ENCODE measurements at regions not wholly inside any gene's neighbourhood (a gene's known extent, or its start where the extent isn't known, plus 50 kb on each side); places are given as distances from the start of the nearest gene placed in this dataset.
A peak's percentile ranks its signal among the peaks of the same experiment; 100 is the strongest.

DNA sequence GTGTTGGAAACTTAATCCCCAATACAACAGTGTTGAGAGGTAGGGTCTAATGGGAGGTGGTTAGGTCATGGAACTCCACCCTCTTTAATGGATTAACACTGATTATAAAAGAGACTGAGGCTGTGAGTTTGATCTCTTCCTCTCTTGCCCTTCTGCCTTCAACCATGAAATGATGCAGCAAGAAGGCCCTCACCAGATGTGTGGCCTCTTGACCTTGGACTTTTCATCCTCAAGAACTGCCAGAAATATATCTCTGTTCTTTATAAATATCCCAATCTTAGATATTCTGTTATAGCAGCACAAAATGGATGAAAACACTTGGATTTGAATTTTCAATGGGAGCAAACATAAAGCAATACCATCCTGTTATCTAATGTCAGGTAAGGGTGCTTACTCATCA is 67.6 kb downstream of the NMUR2 start:
- no peak for DNase-seq (ENCODE audit: low read depth, low spot score)

DNA sequence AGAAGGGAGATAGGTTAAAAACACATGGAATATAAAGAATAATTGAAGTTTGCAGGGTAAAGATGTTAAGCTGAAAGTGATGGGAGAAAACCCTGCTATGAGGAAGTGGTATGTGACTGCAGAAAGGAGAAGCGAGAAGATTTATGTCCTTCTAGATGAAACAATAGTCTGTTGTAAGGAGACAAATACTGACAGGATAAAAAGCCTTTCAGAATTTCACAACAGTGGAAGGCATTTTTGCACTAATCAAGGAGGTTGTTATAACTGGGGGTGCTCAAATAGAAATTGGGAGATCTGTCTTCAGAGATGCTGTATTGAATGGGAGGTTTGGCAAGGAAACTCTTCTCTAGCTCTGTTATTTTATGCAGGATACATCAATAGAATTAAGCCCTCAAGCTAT is 69.6 kb downstream of the NMUR2 start:
- no peak for DNase-seq (ENCODE audit: low read depth, low spot score)

DNA sequence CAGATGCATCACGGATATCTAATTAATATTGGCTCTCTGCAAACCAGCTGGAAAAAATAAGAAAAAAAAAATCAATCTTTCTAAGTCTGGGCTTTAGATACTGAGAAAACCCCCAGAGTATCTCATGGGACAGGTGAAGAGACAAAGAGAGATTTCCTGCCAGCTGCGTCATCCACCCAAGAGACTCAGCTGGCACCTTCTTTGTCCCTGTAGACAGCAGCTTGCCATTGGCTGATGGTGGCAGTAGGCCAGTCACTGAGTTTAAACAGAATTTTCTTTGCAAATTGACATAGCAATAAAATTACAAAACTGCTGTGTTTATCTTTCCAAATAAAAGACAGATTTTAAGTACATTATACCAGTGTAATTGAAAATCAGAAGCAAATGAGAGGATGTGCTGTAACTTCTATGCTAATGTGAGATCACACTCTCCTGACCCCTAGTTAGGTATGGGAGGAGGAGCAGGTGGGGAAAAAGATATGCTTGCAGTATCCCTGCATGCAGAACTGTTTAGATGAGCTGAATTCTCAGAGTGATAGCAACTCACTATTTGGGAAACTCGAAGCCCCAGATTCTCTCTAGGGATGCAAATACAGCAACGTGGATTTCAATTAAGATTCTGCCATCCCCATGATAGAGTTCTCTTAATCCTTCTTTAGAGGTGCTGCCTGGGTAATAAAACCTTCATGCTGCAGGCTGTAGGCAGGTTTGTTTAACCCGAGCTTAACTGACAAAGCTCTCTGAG is 72.2 kb downstream of the NMUR2 start:
- DNase-seq (ENCODE audit: low read depth, low spot score) = no peak

DNA sequence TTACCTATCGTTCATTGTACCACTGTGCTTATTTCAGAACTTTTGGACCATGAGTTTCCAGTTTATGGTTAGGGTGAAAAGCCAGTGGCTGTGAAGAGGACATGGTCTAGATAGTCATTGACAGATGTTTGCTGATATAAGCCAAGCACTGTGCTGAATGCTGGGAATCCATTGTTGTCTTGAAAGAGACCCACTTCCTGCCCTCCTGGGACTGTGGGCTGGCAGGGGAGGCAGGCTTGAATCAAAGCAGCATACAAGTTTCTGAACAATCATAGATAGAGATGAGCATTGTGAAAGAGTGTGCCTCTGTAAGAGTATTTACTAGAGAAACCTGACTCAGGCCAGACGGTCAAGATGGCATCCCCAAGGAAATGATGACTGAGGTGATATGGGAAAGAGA is 73.4 kb downstream of the NMUR2 start:
- DNase-seq (ENCODE audit: low read depth, low spot score) = no peak

DNA sequence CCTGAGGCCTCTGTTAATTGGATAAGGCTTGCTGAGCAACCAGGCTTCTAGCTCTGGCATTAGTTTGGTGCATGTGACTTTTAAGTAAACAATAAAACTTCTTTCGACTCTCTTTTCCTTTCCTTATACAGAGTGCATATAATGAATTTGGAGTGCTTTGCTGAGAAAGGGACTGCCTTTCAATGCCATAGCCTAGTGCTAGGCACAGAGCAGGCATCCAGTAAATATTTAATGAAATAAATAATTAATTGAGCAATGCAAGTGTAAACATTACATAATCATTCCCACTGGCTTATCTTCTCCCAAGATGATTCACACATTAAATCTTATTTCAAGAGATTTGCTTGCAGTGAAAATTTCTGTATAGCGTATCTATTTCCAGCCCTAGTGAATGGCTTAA is 74.1 kb downstream of the NMUR2 start:
- no peak for DNase-seq (ENCODE audit: low read depth, low spot score)

DNA sequence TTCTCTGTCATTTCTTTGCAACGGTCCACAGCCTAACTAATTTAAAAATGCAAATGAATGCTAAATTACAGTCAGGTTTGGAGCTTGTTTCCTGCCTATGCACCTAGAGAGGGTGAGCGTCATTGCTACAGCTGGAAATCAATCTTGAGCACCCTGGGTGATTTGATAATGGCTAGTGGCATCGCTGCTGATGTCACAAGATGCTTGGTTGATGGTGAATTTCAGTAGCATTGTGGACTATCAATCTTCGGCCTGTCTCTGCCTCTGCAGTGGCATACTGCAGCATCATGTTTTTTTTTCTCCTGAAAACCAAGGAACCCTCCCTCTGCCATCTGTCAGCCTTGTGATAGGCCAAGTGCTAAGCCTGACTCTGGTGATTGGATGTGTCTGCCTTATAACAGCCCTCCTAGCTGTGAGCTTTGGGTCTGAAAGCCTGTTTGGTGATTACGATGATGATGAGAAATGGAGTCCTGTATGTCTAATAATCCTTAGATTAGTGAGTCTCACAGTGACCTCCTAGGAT is 75.3 kb downstream of the NMUR2 start:
- no peak for DNase-seq (ENCODE audit: low read depth, low spot score)

DNA sequence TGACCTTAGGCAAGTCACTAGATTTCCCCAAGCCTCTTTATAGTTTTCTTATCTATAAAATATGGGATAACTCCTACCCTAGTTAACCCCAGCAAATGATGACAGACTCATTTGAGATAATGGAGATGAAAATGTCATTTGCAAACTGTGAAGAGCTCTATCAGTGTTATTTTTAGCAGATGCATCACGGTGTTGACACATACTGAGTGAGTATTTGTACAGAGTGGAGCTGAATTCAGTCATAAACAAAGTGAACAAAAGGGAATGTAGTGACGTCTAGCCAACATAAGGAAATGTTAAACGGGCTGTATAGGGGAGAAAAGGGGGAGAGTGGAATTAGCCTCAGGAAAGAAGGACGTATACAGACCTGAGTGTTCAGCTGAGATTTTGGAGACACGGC is 75.9 kb downstream of the NMUR2 start:
- DNase-seq (ENCODE audit: low read depth, low spot score) = no peak

DNA sequence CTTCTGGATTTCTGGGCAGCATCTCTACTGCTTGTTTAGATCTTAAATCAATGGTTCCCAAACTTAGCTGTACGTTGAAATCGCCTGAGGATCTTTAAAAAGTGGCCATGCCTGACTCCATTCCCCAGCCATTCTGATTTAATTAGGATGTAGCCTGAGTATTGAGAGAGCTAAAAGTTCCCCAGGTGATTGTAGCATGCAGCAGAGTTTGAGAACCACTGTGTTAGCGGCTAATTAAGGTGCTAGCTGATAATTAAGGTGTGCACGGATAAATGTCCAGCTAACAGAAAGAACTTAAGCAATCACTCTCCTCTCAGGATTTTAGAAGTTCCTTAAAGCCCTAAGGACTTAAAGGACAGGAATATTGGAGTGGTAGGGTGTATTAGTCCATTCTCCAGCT is 89.1 kb downstream of the NMUR2 start:
- no peak for DNase-seq (ENCODE audit: low read depth, low spot score)

DNA sequence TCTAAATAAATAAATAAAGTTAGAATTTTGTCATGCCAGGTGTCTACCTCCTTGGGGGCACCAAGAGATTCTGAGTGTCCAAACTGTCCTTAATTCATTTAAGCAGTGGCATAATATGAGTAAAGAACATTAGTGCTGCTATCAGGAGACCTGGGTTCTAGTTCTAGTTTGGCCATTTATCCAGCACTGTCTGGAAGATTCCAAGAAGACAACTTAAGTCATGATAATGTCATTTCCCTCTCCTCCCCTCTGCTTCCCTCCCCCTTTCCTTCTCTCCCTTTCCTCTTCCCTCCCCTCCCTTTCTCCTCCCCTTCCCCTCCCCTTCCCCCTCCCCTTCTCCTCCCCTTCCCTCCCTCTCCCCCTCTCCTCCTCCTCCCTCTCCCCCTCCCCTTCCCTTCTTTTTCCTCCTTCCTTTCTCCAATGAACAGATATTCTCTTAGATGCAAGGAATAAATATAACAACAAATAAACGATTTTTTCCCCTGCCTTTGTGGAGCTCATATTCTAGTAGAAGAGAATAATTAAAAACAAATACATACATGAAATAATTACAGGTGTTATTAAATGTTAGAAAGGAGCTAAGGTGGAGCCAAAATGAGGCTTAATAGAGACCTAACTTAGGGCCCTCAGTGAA is 90.8 kb downstream of the NMUR2 start:
- DNase-seq (ENCODE audit: low read depth, low spot score) = no peak

DNA sequence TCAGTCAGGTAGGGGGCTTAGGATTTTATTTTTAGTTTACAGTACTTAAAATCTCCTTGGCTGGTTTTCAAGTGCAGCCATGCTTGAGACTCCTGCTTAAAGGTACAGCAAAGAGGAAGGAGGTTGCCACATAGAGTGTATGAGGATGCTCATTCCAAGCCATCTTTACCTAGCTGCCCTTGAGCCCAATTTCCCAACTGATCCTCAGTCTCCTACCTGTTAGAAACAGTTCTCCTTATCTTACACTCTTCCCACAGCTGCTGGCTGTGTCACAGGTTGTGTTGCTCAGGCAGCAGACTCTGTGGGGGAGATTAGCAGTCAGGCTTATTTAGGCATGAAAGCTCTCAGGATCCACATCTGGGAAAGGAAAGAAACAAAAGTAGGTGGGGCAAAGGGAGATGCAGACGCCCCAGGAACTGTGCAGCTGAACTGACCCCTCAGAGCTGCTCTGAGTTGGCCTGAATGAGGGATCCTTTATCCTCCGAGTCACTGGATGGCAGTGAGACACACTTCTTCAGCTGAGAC is 95.1 kb downstream of the NMUR2 start:
- no peak for DNase-seq (ENCODE audit: low read depth, low spot score)

DNA sequence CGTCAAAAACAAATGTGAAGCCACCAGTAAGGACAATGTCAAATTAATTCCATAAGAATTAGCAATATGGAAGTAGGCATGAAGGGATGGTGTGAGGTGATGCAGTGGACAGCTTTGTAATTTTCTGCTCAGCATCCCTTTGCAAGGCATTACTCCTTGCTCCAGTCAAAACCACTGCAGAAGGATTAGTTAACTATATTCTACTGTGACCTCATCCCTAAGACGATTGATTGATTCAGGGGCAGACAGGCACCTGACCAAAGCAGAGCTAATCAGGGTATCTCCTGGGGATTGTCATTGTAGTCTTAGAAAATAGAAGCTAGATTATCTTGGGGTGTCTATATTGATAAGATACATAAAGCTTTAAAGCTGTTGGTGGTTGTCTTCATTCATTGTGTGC is 98.7 kb downstream of the NMUR2 start:
- DNase-seq (ENCODE audit: low read depth, low spot score) = no peak

DNA sequence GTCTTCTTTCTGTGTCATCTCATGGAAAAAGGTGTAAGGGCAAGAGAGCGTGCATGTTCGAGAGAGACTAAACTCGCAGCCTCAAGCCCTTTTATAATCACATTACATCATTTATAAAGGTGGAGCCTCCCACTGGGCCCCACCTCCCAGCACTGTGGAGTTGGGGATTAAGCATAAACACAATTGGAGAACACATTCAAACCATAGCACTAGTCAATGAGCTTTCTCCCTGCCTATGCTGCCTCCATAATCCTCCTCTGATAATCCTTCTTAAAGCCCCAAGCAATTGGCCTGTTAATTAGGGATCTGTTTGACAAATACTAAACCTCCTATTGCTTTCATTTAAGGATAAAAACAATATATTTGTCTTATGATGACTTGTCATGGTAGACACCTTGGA is 99.6 kb downstream of the NMUR2 start:
- DNase-seq (ENCODE audit: low read depth, low spot score) = no peak

DNA sequence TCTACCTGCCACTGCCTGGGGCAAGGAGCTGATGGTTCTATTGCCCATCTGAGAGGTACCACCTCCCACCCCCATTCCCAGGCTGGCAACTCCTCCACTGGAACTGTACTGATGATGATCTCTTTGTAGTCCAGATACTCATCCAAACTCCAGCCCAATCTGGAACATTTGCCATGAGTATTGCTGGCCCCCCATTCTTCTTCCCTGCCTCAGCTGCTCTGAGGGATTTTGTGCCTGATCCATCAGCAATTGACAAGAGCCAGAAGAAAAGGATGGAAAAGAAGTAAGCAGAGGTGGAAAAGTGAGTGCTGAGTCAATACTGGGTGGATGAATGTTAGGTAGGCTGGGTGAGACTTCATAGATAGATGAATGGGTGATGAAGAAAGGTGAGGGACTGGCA is 101.2 kb downstream of the NMUR2 start:
- no peak for DNase-seq (ENCODE audit: low read depth, low spot score)

DNA sequence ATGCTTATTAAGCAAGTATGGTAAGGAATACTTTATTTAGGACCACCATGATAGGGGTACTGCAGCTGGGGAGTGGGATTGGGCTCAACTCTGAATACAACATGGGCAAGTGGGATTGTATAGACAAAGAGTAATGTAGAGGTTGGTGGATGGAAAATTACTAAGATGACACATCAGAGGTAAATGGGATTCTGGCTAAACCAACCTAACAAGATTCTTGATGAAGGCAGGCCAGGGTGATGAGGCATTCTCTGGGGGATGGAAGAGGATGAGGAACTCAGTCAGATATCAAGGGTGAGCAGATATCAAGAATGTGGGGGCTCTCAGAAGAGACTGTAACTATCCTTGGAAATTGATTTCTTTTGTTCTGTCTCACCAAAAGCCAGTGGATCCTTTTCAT is 107.2 kb downstream of the NMUR2 start:
- no peak for DNase-seq (ENCODE audit: low read depth, low spot score)

DNA sequence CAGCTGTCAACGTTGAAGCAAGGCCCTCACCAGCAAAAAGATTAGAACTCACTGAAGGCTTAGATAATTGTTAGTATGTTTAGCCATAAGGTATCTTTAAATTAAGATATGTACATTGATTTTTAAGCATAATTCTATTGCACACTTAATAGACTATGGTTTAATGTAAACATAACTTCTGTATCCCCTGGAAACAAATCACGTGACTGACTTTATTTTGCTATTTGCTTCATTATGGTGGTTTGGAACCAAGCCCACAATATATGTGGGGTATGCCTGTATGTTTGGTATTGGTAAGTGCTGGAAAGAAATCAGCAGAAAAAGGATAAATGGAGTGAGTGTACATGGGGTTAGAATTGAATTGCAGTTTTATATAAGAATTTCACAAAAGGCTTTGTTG is 111.9 kb downstream of the NMUR2 start:
- no peak for DNase-seq (ENCODE audit: low read depth, low spot score)

DNA sequence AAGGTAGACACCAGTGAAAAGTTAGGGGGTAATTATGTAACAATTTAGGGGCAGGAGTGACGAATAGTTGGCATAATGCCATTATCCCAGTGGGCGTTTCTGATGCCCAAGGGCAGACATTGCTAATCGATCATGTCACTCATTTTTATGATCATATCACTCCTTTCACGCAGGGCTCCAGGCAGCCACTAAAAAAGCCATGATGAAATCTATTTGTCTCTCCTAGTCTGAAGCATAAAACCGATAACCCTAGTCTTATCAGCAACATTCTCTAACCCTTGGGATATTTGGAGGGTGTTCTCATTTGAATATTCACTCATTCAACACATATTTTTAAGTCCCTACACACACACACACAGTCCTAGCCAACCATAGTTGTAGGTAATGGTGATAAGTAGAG is 114.9 kb downstream of the NMUR2 start:
- no peak for DNase-seq (ENCODE audit: low read depth, low spot score)

DNA sequence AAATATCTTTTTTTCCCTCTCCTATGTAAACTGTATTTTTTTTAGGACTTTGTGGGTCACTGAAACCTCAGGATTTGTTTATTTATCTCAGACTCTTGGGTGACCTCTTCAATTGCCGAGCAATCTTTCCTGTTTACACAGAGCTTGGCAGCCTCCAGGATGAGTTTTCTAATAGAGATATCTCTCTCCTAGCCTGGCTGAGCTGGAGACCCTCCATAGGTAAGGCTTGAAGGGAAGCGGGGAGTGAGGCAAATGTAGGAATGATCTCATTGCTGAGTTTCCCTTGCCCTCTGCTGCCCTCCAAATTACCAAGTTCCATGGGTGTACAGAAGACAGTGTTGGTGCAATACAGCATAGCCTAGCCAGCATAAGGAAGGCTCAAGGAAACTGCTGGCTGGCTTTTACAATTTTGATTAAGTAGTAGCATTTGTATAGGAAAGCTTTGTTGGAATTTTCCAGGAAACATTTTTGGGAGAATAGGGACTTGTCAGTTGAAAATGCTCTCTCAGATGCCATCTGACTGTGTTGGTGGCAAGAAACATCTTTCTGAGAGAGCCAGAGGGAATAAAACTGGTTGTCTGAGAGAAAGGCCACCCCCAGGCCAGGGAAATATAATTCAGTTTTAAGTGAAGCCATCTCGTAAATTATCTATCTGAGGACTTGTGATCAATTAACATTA is 116.0 kb downstream of the NMUR2 start:
- no peak for DNase-seq (ENCODE audit: low read depth, low spot score)

DNA sequence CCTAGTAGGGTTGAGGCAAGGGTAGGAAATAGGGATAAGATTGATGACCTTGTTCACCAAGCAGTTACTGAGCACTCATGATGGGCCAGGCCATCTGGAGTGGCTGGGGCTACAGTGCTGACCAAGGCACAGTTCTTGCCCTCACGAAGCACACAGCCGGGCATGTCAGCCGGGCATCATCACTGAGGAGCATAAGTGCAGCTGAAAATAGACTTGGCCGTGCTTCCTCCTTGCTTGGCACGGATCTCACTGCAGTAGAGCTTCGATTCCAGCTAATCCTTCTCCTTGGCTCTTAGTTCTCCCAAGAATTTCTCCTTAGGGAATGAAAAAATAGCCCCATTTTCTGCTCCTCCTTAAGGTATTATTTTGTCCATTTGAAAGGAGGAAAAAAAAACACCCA is 116.6 kb downstream of the NMUR2 start:
- DNase-seq (ENCODE audit: low read depth, low spot score) = no peak

DNA sequence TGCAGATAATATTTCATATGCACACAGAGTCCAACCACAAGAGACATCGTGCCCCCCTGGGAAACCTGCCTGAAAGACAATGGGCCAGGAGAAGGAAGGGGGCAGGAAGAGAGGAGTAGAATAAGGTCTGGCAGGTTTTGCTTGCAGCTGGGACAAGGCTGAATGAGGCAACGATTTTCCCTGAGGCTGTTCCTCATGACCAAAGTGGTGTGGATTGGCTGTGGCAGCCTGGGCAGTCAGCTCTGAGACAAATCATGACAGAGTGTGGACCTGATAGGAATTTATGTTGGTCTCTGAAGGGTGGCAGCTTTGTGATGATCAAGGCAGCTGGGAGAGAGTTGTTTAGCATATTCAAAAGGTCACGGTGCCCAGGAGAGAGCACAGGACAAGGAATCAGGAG is 119.3 kb downstream of the NMUR2 start:
- peak; percentile 66 for DNase-seq (ENCODE audit: low read depth, low spot score)

DNA sequence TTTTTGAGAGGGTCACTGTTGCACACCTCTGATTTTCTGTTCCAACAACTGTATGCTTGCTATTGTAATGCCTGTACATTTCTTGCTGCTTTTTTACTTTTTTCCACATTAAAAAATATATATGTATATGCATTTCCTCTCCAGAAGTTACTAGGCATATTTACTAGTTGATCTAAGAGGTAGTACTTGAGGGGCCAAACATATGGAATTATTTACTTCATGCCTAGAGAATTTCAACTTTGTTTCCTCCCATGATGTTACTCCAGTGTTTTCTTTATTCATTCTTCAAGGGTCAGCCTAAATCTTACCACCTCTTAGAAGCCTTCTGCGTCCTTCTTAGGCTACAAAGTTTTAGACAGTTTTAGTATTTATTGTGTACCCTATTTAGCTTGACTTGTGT is 122.7 kb downstream of the NMUR2 start:
- DNase-seq (ENCODE audit: low read depth, low spot score) = no peak

DNA sequence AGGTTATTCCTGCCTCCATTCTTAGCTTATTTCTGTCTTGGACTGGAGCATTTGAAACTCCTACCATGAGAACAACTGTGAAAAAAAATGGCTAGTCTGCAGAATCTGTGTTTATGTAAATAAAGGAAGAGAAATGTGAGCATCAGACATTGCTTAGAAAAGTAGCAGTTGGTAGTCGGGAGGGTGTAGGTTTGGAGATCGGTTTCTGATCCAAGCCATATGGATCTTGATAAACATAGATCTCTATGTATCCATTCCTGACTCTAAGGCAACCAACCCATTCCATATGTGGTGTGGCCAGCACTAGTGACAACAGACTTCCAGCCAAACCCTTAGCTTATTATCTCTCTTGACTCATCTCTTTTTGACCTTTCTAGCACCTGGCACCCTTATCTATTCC is 127.1 kb downstream of the NMUR2 start:
- DNase-seq (ENCODE audit: low read depth, low spot score) = no peak

DNA sequence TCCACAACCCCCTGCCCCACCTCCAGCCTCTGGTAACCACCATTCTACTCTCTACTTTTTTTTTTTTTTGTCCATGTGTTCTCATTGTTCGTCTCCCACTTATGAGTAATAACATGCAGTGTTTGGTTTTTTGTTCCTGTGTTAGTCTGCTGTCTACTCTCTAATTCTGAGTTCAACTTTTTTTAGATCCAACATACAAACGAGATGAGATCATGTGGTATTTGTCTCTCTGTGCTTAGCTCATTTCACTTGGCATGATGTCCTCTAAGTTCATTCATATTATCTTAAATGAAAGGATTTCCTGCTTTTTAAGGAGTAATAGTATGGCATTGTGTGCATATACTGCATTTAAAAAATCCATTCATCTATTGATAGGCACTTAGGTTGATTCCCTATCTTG is 130.9 kb downstream of the NMUR2 start:
- DNase-seq (ENCODE audit: low read depth, low spot score) = no peak

DNA sequence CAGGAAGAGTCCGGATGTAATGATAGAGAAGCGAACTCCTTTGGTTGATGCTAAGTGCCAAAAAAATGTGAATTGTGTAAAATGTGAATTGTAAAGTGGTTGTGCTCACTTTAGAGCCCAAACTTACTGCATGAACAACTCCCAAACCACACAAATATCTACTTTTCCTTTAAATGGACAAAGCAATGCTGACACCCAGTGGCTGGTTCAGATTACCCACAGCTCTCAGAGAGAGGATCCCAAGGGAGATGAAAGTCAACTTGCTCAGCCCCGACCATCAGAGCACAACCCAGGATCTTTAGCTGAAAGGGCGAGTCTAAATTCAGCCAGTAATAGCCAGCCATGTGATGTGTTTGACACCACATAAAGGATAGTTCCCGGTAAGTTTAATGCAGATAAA is 133.7 kb downstream of the NMUR2 start:
- peak; percentile 43 for DNase-seq (ENCODE audit: low read depth, low spot score)

All from ELF-1 (cell line).